HG02642 (cell line): ENCODE measurements at regions not wholly inside any gene's neighbourhood (a gene's known extent, or its start where the extent isn't known, plus 50 kb on each side); places are given as distances from the start of the nearest gene placed in this dataset.

Source experiments
- ATAC-seq: cut with Tn5 transposase; IDR thresholded peaks from one replicate; pipeline ENCODE4 v1.9.1; 2021; ENCODE audit warnings: mild to moderate bottlenecking; ENCODE audit not compliant: unreplicated experiment, poor library complexity

- ATAC-seq, result no peak
These were observed 495.7 kb downstream of the TSN start for GRCh38 chr2:122251158-122251557.

DNA sequence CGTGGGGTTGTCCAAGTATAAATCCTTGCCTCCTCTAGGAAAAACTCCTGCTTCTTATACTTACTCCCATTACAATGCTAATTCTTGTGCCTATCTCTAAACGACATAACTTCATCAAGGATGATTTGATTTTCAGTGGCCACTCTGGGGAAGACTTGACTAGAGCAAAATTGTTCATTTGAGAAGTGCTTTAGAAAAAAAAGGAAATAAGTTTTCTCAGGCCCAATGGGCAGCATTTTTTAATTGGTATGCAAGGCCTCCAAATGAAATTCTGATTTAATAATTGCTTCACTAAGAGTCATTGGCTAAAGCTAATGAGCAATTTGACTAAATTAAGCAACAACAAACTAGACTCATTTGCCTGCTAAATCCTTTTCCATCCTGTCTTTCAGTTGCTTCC, 496.1 kb downstream of the TSN start:
- no peak for ATAC-seq

GRCh38 chr2:122255924-122256323, 500.5 kb downstream of the TSN start:
- ATAC-seq, result no peak

DNA sequence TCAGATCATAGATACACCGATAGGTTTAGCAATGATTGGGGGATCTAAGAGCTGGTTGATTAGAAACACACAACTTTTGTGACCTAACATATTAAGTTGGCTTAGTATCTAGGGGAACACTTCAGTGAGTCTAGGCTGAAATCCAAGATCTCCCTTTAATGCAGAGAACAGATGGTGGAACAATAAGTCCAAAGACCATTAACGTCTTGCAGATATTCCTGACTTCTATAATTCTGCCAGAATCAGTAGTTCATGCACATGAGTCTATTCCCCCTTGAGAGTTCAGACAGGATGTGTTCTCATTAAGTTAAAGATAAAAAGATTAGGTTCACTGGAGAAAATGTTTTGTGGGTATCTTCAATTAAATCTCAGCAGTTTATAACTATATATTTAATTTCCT, 506.5 kb downstream of the TSN start:
- ATAC-seq, result no peak

DNA sequence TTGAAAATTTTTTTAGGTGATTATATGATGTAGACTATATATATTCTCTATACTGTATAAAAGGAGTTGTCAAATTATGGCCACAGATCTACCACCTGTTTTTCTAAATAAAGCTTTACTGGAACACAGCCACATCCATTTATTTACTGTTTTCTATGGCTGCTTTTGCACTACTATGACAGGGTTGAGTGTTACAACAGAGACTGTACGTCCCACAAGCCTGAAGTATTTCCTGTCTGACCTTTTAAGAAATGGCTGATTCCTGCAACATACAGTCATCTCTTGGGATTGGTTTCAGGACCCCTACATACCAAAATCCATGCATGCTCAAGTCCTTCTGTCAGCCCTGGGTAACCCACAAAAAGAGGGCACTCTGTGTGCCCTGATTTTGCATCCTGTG, 508.3 kb downstream of the TSN start:
- no peak for ATAC-seq

- no peak for ATAC-seq
These were observed 511.2 kb downstream of the TSN start for GRCh38 chr2:122266636-122267035.

GRCh38 chr2:122267947-122268346, 512.5 kb downstream of the TSN start:
- no peak for ATAC-seq

GRCh38 chr2:122273785-122274419, 518.5 kb downstream of the TSN start:
- ATAC-seq, result no peak

DNA sequence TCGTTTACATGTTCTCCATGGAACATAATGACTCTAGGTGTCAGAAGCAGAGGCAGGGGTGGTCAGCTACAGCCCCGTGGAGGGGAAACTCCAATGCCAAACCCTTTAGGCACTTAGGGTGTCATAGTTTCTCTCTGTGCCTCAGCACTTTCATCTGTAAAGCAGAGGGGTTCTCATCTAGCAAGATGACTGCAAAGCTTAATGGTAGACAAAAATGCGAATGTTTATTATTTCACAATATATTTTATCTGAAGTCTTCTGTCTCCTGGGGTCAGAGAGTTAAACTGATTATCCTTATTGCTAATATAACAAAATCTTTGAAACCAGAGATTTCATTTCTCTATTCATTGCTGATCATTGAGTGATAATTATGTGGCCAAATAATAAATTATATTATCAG, 522.5 kb downstream of the TSN start:
- no peak for ATAC-seq

DNA sequence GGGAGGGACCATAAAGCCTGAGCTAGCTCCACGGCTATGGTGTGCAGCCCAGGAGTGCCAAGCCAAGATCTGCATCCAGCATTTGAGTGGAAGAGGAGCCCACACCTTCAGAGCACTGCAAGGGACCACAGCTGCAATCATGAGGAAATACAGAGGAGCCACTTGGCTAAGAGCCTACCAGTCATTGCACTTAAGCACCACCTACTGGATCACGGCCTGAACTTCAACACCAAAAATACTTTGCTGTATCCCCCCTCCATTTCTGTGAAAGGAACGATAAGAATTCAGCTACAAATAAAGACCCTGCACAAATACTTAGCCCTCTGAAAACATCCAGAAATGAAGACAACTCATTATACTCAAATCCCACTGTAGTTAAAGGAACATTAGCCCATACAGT, 545.3 kb downstream of the TSN start:
- no peak for ATAC-seq

DNA sequence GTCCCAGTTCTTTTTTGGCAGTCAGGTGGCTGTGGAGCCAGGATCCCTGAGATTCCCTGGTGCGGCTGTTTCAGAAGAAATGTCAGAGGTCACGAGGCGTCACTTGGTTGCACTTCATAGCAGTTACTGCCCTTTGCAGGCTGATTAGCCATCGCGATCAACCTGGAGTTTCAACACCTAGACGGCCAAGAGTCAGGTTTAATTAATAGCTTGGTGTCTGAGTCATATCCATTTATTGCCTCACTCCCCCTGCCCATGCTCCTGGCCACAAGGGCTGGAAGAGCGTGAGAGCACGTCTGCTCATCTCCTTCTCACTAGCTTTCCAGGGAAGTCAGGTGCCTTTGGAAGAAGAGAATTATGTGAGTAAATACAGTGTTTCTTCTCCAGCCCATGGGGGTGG, 552.3 kb downstream of the TSN start:
- ATAC-seq, result no peak

GRCh38 chr2:122315306-122315705, 559.9 kb downstream of the TSN start:
- ATAC-seq, result no peak

DNA sequence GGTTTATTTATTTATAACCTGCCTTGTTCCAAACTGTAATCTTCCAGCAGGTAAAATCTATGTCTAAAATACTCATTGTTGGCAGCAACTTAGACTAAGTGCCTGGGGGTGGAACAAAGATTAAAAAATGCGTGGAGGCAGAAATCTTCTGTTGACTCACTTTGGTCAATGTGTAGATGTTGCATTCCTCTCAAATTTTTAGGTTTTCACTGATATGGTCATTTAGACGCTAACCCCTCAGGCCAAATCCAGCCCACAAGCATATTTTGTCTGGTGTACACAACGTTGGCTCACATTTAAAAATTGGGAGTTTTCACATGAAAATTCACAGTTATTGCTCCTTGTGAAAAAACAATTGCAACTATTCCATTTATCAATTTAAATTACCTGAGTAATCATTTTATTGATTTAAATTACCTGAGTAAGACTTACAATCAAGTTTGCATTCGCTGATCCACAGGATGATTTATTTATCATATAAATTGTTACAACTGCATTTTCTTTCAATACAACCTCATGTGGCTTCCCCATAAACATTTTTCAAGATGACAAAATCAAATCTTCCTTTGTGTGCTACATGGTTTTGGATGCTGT, 564.2 kb downstream of the TSN start:
- ATAC-seq, result no peak

GRCh38 chr2:122322815-122323214, 567.4 kb downstream of the TSN start:
- ATAC-seq, result no peak

- ATAC-seq, result no peak
These were observed 568.5 kb downstream of the TSN start for GRCh38 chr2:122323927-122324326.

DNA sequence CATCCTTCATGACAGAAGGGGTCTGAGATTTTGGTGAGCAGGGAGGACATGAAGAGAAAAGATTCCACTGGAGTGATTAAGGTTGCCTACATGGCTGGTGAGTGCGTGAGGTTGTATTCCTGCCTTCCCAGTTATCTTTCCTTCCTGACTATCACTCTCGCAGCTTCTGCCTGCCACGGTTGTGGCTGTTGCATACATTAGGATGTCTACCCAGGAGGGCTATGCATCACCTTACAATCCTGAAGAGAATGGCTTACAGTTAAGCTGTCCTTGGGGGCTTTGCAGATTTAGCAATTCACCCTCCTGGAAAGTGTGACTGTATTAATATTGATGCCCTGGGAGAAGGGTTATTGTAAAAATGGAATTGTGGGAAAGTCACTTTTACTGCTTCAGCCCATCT, 571.0 kb downstream of the TSN start:
- ATAC-seq, result no peak

GRCh38 chr2:122328816-122329215, 573.4 kb downstream of the TSN start:
- ATAC-seq, result no peak

DNA sequence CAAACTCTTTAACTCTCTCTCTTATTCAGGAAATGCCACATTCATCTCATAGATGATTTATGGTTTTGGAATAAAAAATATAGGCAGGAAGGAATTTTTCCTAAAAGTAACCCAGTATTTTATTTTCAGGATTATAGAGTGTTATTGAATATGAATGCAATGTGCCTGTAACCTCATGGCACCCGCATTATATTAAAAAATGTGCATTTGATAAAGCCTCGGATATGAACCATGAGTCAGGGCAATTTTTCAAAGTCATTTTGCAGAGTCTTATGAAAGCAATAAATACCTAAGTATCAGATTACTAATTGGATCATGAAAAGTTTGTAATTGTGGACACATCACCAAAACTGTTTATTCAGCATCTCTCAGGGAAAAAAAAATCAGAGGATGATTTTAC, 573.8 kb downstream of the TSN start:
- no peak for ATAC-seq

- ATAC-seq, result no peak
These were observed 578.5 kb downstream of the TSN start for GRCh38 chr2:122333932-122334331.

- no peak for ATAC-seq
These were observed 582.5 kb downstream of the TSN start for GRCh38 chr2:122338000-122338399.

DNA sequence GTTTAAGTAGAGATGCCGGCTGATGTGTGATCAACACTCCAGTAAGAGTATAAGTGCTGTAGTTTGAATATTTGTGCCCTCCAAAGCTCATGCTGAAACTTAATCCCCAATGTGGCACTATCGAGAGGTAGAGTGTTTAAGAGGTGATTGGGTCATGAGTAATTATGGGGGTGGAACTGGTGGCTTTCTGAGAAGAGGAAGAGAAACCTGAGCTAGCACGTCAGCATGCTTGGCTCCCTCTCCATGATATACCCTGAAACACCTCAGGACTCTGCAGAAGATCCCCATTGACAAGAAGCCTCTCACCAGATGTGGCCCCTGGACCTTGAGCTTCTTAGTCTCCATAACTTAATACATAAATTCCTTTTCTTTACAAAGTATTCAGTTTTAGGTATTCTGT, 584.8 kb downstream of the TSN start:
- ATAC-seq, result peak; percentile 97

DNA sequence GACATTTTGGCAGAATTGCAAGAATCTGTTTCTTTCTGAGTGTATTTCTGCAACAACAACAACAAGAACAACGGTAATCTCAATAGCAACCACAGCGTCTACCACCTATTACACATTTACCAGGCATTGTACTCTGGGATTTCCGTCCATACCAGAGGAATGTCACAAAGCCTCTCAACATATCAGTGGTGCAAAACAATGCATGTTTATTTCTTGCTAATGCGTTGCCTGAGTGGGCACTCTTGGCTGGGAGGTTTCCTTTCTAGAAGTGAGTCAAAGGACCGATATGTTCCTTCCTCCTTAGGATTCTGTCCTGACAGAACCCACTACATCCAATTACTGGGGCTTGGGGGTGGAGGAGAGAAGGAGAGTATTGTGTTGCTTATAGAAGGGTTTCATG, 585.6 kb downstream of the TSN start:
- peak; percentile 45 for ATAC-seq
